ENCODE measurements at regions not wholly inside any gene's neighbourhood (a gene's known extent, or its start where the extent isn't known, plus 50 kb on each side); places are given as distances from the start of the nearest gene placed in this dataset.

DNA sequence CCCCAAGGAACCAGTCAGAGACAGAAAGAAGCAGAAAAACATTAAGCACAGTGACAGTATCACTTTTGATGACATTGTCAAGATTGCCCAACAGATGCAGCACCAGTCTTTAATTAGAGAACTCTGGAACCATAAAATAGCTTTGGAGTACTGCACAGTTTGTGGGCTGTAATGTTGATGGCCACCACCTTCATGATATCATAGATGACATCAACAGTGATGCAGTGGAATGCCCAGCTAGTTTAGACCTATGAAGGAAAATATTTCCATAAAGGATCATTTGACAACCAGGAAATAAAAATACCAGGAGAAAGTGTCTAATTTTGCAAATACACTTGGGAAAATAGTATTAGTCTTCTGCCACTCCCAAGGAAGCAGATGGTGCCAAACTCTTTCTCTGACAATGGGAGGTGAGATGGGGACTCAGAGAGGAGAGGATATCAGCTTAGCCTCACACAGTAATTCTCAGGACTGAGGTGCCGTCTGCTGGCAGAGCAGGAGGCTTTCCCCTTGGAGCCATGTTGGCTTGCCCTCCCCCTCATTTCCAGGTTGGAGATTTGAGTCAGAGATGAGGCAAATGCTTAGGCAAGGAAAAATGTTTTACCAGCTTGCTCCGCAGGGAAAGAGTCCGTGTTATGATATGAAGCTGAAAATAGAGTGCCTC is 107.5 kb upstream of the CELF4 start:
- no peak for DNase-seq (ENCODE audit: low read depth in 1 of 2, low spot score in 1 of 2)
- no peak for TF ChIP-seq JUND (IDR thresholded peaks at IDR 0.05; ENCODE audit: low read depth)
- in situ Hi-C loops (cut with HindIII; ENCODE audit: low pct_unique_long_range_greater_than_20kb, low sequenced_read_pairs) = no loop called here

DNA sequence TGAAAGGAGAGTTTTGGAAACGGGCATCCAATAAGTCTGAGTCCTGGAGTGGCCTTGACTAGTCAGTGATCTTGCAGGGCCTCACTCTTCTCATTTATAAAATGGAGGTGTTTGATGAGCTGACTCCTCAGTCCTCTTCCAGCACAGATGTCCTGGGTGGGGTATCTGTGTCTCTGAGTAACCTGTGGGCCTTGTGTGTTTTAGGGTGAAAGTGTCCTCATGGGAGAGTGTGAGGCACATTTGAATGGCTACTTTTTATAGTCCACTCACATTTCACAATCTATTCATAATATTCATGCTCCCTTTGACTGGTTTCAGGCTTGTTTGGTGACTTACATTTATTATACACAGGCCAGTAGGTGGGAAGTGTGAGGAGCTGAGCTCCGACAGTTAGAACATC is 106.4 kb upstream of the CELF4 start:
- in situ Hi-C loops (cut with HindIII; ENCODE audit: low pct_unique_long_range_greater_than_20kb, low sequenced_read_pairs) = no loop called here
- no peak for TF ChIP-seq JUND (IDR thresholded peaks at IDR 0.05; ENCODE audit: low read depth)

DNA sequence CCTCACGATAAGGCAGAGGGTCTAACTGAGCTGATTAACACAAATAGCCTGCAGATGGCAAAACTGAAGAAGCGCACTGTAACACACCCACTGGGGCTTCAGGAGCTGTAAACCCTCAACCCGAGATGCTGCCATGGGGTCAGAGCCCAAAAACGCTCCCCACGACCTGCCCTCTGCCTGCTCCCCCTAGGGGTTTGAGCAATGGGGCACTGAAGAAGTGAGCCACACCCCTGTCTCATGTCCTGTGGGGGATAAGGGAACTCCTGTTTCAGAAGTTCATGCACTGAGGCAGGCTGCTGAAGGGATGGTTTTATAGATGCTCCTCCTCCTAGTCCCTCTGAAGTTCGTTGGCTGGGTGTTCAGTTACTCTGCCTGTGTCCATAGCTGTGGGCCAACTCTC is 105.9 kb upstream of the CELF4 start:
- TF ChIP-seq JUND (IDR thresholded peaks at IDR 0.05; ENCODE audit: low read depth) = no peak
- in situ Hi-C loops (cut with HindIII; ENCODE audit: low pct_unique_long_range_greater_than_20kb, low sequenced_read_pairs) = no loop called here
- DNase-seq (ENCODE audit: low read depth in 1 of 2, low spot score in 1 of 2) = no peak

More for the DNA sequence above, 106.4 kb upstream of the CELF4 start:
- no peak for DNase-seq (ENCODE audit: low read depth in 1 of 2, low spot score in 1 of 2)

DNA sequence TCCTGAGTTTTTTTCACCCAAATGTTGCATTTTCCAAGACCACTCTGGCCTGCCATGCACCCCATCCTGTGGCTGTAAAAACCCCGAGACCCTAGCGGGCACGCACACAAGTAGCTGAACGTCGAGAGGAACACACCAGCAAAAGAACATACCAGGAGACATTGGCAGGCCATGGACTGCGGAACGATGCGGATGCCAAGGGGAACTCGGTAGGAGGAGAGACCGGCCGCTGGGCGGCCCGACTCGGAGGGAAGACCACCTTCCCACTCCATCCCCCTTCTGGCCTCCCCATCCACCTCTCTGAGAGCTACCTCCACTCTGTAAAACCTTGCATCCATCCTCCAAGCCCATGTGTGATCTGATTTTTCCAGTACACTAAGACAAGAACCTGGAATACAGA is 105.5 kb upstream of the CELF4 start:
- no peak for TF ChIP-seq JUND (IDR thresholded peaks at IDR 0.05; ENCODE audit: low read depth)
- no peak for DNase-seq (ENCODE audit: low read depth in 1 of 2, low spot score in 1 of 2)
- in situ Hi-C loops (cut with HindIII; ENCODE audit: low pct_unique_long_range_greater_than_20kb, low sequenced_read_pairs) = no loop called here

DNA sequence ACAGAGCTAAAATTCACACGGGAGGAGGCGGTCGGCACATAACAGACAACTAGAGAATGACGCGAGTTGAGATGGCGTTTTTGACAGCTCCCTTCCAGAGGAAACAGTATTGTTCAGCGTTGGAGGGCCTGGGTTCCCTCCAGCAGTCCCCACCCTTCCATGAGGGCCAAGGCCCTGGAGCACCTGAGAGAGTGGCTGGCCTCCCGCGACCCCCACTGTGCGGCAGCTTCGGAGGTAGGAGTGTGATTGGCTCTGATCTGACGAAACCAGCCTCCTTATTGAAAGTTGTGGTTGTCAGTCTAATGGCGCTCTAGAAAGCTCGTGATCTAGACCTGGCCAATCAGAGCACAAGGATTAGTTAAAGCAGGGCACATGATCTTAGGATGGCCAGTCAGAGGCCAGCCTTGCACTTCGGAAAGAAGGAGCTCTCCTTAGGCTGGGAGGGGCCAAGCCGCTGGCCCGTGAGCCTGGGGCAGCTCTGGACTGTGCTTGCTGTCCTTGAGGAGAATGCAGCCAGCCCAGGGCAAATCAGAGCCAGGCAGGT is 104.5 kb upstream of the CELF4 start:
- TF ChIP-seq JUND (IDR thresholded peaks at IDR 0.05; ENCODE audit: low read depth) = no peak
- peak; percentile 3 to 51 for DNase-seq (ENCODE audit: low read depth in 1 of 2, low spot score in 1 of 2)
- in situ Hi-C loops (cut with HindIII; ENCODE audit: low pct_unique_long_range_greater_than_20kb, low sequenced_read_pairs) = no loop called here

DNA sequence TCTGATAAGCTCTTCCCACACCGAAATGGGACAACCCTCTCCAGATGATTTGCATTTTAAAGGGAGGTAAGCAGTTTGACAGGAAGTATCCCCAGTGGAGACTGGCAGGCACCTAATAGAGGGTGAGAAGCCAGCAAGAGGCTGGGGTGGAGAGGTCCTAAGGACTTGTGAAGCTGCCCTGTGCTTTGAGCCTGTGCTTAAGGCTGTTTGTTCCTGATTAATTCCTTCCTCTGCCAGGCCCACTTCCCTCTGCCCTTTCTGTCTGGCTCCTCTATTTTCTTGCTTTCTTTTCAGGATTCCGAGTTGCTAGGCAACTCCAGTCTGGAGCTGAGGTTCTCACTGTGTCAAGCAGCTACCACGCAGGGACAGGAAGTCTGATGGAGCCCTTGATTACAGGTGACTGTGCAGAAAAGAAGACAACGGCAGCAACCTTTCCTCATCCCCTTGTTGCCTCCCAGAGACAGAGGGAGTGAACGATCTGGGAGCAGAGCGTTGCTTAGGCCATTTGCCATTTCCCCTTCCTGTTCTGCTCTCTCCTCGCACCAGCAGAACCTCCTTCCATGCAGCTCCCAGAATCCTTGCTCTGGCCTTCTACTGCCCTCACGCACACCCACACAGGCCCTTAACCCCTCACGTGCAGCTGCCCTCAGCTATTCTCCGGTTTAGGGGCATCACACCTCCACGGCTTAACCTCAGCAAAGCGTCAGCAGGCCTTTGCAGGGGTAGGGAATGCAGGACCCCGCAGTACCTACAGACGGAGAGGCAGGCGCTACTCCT is 103.6 kb upstream of the CELF4 start:
- no peak for TF ChIP-seq JUND (IDR thresholded peaks at IDR 0.05; ENCODE audit: low read depth)
- in situ Hi-C loops (cut with HindIII; ENCODE audit: low pct_unique_long_range_greater_than_20kb, low sequenced_read_pairs) = no loop called here
- peak in 1 of 2 experiments; percentile 0 for DNase-seq (ENCODE audit: low read depth in 1 of 2, low spot score in 1 of 2)

DNA sequence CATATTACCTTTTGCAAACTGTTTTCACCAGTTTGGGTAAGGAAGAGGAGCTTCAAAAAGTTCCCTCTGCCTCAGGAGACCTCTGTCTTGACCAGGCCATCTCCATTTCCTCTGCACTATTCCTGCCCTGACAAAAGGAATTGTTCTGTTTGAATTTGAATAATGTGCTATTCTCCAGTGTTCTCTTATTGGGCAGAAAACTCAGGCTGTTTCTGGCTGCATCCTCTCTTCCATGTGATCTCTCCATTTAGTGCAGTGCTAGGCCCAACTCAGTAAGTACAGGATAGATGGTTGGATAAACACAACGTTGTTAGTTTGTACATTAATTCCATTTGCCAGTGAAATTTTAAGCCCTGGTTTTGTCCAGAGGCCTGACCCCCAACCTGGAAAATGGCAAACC is 102.2 kb upstream of the CELF4 start:
- DNase-seq (ENCODE audit: low read depth in 1 of 2, low spot score in 1 of 2) = no peak
- no peak for TF ChIP-seq JUND (IDR thresholded peaks at IDR 0.05; ENCODE audit: low read depth)
- in situ Hi-C loops (cut with HindIII; ENCODE audit: low pct_unique_long_range_greater_than_20kb, low sequenced_read_pairs) = no loop called here

DNA sequence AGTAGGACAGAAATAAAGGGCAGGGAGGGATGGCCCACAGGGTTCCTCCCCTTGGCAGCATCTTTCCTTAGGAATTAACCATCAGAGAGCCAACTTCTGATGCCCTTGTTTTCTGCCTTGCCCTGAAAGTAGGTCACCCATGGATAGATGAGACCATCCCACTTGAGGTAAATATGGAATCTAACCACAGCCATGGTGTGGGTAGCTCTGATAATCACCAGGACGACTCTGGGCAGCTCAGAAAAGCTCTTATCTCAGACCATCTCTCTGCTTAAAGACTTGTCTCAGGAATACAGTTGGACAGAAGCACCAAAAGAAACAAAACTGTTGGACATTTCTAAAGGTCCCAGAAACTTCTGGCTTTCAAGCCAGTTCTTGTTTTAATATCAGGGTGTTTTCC is 101.4 kb upstream of the CELF4 start:
- in situ Hi-C loops (cut with HindIII; ENCODE audit: low pct_unique_long_range_greater_than_20kb, low sequenced_read_pairs) = no loop called here
- no peak for DNase-seq (ENCODE audit: low read depth in 1 of 2, low spot score in 1 of 2)
- no peak for TF ChIP-seq JUND (IDR thresholded peaks at IDR 0.05; ENCODE audit: low read depth)

DNA sequence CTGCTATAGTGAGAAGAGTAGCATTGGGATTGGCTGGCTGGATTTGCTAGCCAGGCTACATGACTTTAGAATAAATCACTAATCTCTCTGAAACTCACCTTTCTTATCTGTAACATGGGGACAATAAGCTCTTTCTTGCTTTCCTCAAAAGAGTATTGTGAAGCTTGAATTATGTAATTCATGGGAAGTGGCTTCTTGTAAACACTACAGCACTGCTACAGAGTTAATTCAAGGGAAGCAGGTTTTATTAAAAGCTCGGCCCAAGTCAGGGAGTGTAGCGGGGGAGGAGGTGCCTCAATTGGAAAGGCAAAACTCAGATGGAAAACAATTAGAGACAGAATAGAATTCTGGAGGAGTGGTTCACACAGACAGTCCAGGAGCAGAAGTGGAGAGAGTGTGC is 100.9 kb upstream of the CELF4 start:
- TF ChIP-seq JUND (IDR thresholded peaks at IDR 0.05; ENCODE audit: low read depth) = no peak
- no peak for DNase-seq (ENCODE audit: low read depth in 1 of 2, low spot score in 1 of 2)
- in situ Hi-C loops (cut with HindIII; ENCODE audit: low pct_unique_long_range_greater_than_20kb, low sequenced_read_pairs) = no loop called here

DNA sequence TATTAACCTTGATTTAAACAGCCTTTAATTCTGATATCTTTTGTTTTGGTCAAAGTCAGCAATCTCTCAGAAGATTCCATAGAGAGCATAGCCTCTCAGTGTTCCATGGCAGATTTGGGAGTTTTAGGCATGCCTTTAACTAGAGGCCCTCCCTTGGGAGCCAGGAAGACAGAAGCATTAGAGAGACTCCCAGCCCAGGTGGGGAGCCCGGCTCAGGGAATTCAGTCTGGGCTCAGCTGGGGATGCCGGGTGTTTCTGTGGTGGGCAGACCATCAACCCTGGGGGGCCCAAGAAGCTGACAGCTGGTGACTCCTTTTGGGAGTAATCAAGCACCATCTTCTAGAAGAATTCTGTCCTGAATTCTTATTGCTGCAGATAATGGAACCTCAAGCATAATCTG is 99.7 kb upstream of the CELF4 start:
- TF ChIP-seq JUND (IDR thresholded peaks at IDR 0.05; ENCODE audit: low read depth) = no peak
- no peak for DNase-seq (ENCODE audit: low read depth in 1 of 2, low spot score in 1 of 2)
- in situ Hi-C loops (cut with HindIII; ENCODE audit: low pct_unique_long_range_greater_than_20kb, low sequenced_read_pairs) = no loop called here

DNA sequence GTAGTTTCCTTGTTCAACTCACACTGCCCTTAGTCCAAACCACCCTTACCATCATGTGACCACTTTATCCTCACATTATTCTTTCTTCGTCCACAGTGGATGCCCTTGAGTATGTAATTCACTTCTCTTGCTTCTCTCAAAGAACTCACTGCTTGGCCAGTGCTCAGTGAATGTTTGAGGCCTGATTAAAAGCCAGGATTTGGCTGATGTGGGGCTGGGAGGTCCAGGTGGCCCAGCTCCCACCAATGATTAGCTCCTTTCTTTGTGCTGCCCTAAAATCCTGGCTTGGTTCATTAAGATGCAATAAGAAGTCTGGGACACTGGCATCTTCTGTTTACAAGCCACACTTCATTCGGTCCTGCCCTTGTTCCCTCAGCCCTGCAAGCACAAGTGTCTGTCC is 97.8 kb upstream of the CELF4 start:
- no peak for DNase-seq (ENCODE audit: low read depth in 1 of 2, low spot score in 1 of 2)
- in situ Hi-C loops (cut with HindIII; ENCODE audit: low pct_unique_long_range_greater_than_20kb, low sequenced_read_pairs) = no loop called here
- no peak for TF ChIP-seq JUND (IDR thresholded peaks at IDR 0.05; ENCODE audit: low read depth)

DNA sequence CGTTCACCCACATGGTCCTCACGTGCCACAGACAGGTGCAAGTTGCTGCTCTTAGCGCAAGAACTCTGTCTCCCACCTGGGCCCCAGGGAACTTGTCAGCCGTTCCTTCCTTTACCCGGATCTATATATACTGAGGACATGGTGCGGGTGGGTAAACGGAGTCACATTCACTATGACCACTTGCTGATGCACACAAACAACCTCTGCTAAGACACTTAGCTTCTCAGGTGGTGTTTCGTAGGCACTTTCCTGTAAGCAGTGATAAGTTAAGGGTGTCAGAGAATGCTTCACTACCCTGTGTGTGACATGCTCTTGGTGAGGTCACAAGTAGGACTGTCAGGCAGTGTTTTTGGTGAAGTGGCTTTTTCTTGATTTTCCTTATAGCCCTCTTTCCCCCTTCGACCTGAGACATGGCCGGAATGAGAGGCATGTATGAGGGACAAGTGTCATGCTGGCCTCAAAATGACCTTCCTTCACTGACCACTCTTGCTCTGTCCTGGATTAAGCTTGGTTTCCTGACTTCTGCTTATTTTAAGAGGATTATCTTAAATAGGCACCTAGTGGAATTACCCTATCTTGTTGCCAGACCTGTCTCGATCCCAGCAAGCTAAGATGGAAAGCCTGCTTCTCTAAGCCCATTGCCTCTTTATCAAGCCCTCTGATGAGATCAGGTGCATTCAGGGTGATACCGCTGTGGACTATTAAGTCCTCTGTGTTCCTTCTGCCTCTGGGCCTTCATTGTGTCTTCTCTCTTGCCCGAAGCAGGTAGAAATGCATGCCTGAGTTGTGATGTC is 97.1 kb upstream of the CELF4 start:
- TF ChIP-seq JUND (IDR thresholded peaks at IDR 0.05; ENCODE audit: low read depth) = no peak
- in situ Hi-C loops (cut with HindIII; ENCODE audit: low pct_unique_long_range_greater_than_20kb, low sequenced_read_pairs) = no loop called here
- DNase-seq (ENCODE audit: low read depth in 1 of 2, low spot score in 1 of 2) = no peak

DNA sequence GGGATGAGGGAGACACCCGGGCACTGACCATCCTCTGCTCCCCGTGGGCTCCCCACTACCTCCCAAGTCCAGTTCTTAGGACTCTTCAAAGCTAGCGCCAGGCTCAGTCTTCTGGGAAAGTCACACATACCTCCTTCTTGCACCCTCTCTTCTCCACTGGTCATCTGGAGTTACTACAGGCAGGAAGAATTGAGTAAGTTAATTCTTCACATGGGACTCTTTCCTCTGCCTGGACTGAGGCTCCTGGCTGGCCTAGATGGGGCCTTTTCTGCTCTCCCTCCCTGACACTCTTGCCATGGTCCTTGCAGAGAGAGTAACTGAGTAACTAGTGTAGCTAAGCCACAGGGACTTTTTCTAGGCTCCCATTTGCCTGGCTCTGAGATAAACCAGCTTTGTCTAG is 96.5 kb upstream of the CELF4 start:
- no peak for DNase-seq (ENCODE audit: low read depth in 1 of 2, low spot score in 1 of 2)
- TF ChIP-seq JUND (IDR thresholded peaks at IDR 0.05; ENCODE audit: low read depth) = no peak
- in situ Hi-C loops (cut with HindIII; ENCODE audit: low pct_unique_long_range_greater_than_20kb, low sequenced_read_pairs) = no loop called here

Data from T47D (cell line).